DMS153 treated with DMSO at 0.1 percent for 48 hours (cell line): ENCODE measurements at regions not wholly inside any gene's neighbourhood (a gene's known extent, or its start where the extent isn't known, plus 50 kb on each side); places are given as distances from the start of the nearest gene placed in this dataset.
"Not testable (repeated sequence)": the region's sequence is repeated elsewhere in the genome, so short reads cannot be mapped to it uniquely, and the experiment has no call there.

ENCODE experiments used
- DNase-seq: peaks from one replicate; lab custom pipeline; 2025; ENCODE audit not compliant: unreplicated experiment; lab: John Stamatoyannopoulos, UW

GRCh38 chr5:102613661-102614060, 114.9 kb upstream of the SLCO6A1 start:
- no peak for DNase-seq

DNA sequence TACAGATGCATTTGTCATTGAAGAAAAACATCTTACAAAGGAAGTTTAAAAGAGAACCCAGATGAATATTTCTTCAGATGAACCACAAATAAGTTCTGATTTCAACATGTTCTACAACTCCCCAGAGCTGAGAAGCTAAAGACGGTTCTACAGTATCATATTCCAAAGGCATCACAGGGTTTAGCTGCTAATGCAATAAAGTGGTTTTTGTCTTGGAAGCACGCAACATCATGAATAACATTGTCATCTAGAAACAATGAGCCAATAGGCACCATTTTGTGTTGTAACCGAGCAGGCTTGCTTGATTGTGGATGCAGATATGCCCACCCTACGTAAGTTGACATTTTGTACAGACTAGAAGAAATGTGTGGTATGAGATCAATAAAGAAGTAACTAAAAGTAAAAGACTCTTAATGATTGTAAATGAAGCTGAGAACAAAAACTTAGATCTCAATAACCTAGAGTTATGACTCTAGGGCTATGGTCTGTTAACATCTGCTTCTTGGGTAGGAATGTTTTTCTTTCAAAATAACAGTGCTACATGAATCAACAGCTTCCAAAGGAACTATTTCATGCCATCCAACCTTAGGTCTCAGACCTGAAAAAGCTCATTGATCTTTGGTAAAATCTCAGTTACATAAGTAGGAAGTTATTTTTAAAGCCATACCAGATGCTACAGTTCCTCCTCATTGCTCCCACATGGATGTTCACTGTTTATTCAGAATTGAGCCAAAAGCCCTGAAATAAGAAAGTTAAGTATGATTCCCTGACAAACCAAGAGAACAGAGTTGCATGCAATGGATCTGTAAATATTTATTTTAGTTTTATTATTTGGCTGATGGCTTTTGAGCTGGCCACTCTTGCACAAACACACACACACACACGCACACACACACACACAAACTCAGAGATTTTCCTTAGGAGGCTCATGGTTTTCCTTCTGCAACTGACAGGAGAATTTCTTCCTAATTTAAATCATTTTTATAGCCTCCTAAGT, 118.7 kb upstream of the SLCO6A1 start:
- DNase-seq = no peak

GRCh38 chr5:102622262-102622661, 123.5 kb upstream of the SLCO6A1 start:
- no peak for DNase-seq

GRCh38 chr5:102623329-102624065, 124.7 kb upstream of the SLCO6A1 start:
- no peak for DNase-seq

- DNase-seq = no peak
Measured at GRCh38 chr5:102624405-102624804, 125.6 kb upstream of the SLCO6A1 start.

DNA sequence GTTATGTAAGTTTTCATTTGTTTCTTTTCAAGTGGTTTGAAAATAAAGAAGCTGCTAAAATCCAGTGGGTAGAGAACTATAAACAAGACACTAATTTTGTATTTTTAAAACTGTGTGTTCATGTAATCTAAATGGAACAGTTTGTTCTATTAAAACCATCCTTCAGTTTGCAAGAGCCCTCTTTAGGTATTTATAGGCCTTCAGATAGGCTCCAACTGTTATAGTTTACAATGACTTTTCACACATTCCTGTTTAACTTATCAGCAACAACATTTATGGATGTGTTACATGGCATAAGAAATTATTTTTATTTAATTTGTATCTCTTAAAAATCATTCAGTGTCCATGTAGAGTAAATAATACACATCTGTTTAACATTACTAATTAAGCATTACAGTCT, 126.7 kb upstream of the SLCO6A1 start:
- no peak for DNase-seq

- DNase-seq = no peak
Measured at GRCh38 chr5:102625928-102626327, 127.1 kb upstream of the SLCO6A1 start.

GRCh38 chr5:102627315-102627714, 127.8 kb upstream of the PAM start:
- DNase-seq = no peak

DNA sequence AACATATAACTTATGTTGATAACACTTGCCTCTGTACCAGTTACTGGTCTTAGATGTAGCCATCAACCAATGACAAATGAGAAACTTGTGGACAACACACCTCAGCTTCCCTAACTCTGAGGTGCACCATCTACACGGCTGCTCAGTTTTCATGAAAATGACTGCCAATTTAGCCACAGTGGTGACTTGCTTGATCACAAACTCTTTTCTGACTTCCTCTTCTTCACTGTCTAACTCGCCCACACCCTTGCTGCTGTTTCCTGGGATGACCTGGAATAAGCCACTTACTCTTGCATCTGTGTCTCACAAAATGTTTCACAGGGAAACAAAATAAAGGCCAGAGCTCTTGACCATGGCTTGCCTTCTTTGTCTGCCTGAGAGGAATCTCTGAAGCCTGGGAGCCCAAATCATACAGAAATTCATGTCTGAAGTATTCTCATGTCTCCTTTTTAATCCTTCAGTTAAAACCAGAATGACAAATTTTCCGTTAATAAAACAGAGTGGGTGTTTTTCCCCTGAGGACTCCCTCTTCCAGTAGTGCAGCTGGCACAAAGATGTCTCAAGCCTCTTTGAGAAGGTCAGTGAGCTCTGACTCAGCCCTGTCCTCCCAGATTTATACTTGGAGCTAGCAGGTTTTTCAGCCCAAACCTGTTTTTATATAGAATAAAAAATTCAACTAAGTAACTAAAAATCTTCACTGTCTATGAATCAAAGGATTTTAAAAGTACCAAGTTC, 126.5 kb upstream of the PAM start:
- DNase-seq = no peak

DNA sequence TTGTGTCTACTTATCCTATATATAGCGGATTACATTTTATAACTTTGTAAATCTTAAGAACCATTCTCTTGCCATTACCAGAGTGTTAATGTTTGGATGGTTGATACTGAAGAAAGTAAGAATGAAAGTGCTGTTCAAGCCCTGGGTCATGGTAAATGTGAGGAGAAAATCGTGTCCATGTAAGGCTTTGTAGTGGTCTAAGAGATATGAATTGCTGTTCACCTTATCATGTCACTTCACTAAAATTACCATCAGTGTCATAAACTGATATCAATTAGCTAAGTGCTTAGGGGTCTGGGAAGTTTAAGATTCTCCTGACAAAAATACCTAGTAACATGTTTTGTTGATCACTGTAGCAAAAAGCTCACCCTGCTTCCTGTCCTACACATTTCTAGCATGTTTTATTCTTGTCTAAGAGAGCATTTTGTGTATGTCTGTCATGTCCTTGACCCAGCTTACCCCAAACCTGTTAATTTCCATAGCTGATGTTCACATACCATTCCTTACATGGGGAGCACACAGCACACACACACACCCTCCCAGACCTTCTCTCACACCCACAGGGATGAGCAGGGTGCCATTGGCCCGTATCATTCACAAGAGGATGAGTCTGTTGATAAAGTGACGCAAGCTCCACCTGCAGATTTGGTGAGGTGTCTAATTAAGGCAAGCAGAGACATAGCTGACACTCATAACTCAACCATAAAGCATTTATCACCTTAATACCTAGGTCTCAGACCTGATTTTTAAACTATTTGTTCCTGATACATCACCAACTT, 125.1 kb upstream of the PAM start:
- DNase-seq = no peak

- not testable (repeated sequence) for DNase-seq
Measured at GRCh38 chr5:102635399-102635798, 119.7 kb upstream of the PAM start.

DNA sequence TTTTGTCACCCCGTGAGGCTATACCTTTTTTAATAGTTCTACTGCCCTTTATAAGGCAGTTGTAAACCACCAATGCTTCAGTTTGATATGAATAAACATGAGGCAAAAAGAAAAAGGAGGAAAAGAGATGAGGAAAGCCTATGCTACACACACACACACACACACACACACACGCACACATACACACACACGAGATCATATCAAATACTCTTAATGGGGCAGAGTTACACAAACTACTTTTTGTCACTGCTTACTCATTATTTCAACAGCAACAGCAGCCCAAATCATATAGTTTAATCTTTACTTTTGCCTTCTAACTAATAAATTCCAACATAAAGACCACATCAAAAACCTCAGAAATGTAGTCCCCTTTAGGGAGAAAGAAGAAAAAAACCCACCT, 116.8 kb upstream of the PAM start:
- DNase-seq = no peak

DNA sequence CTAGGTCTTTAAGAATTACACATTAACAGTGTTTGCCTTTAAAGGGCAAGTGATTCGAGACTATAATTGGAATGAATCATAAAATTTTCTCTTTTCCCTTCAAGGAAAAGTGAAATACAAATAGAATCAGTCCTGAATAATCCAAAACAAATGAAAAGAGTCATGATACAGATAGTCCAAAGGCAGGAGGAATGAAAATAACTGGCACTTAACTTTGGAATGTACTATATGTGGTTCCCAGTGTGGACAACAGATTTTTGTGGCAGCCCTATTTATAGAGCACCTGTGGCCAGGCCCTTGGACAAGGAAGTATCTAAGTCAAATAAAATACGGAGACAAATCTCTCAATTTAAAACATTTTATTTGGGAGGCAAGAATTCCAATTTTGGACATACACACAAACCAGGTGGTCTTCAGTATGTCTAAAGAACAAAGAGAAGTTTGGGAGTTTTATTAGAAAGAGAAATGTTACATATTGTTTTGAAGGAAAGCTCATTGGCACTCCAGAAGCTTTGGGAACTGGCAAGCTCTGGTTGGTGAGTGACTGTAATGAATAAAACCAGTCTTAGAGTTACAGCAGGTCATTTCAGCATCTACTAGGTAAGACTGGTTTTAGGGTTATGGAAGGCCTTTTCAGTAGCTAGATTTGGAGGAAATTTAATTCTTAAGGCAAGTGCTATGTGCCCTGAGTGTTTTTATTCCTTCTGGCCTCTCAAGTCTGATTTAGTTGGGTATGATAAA, 116.0 kb upstream of the PAM start:
- DNase-seq = no peak

GRCh38 chr5:102649731-102650130, 105.4 kb upstream of the PAM start:
- DNase-seq = no peak

GRCh38 chr5:102651466-102651865, 103.6 kb upstream of the PAM start:
- no peak for DNase-seq

DNA sequence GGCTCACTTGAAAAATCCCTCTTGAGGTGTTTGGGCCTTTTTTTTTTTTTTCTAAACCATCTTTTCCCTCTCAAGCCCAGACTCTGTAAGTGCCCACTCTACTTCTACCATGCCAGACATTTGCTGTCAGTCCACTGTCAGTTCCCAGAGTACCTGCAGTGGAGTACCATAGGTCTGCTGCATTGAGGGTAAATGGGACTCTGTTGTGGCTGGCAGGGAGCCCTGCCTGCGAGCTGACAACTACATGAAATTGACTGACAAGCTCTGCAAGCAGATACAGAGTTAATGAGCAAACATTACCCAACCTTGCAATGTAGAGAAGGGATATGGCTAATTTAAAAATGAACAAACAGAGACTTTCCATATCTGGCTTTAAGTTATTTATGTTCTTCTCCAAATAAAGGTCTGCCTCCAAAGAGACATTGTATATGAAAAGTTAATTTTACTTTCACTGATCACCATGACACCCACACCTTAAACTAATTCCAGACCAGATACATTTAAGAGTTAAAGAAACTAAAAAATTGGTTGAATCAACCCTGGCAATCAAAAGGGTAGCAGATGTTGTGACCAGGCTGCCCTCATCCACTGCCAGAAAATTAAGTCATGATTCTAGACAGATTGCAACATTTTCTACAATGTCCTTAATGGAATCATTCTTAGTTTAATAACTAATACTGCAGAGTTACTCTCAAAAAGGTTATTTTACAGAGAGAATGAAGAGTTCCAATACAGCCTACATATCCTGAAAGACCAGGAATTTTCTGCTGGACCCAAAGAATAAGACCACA, 100.4 kb upstream of the PAM start:
- DNase-seq = no peak

- no peak for DNase-seq
Measured at GRCh38 chr5:102659151-102659550, 96.0 kb upstream of the PAM start.

DNA sequence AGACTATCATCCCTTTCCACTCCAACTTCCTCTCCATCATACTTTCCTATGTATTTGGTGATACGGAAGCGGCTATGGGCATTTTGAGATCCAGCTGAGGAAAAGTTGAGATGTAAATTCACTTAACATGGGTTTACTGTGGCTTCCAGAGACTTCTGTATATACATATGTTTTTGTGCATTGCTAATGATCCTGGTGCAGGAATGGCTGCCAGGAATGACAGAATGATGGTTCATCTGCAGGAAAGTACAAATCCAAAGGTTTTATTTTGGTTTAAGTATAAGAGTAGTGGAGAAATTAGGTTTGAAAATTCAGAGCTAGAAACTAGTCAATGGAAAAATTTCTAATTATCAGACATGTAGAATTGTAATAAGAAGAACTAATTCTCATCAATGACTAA, 95.0 kb upstream of the PAM start:
- DNase-seq = no peak
